ENCODE measurements at regions not wholly inside any gene's neighbourhood (a gene's known extent, or its start where the extent isn't known, plus 50 kb on each side); places are given as distances from the start of the nearest gene placed in this dataset.
A peak's percentile ranks its signal among the peaks of the same experiment; 100 is the strongest.

GRCh38 chr2:106982350-106982749, 96.4 kb upstream of the ST6GAL2 start:
- no peak for DNase-seq

GRCh38 chr2:106983305-106983704, 97.3 kb upstream of the ST6GAL2 start:
- DNase-seq = no peak

- no peak for DNase-seq
Observed at GRCh38 chr2:106988361-106988760, 102.4 kb upstream of the ST6GAL2 start.

GRCh38 chr2:106990297-106990696, 104.3 kb upstream of the ST6GAL2 start:
- no peak for DNase-seq

- DNase-seq = no peak
Observed at GRCh38 chr2:106991866-106992265, 105.9 kb upstream of the ST6GAL2 start.

GRCh38 chr2:106995556-106995955, 109.6 kb upstream of the ST6GAL2 start:
- no peak for DNase-seq

- DNase-seq = peak; percentile 69
Observed at GRCh38 chr2:106996171-106996769, 110.3 kb upstream of the ST6GAL2 start.

- no peak for DNase-seq
Observed at GRCh38 chr2:106997204-106997603, 111.2 kb upstream of the ST6GAL2 start.

- no peak for DNase-seq
Observed at GRCh38 chr2:107001062-107001461, 115.1 kb upstream of the ST6GAL2 start.

GRCh38 chr2:107001551-107001950, 115.6 kb upstream of the ST6GAL2 start:
- no peak for DNase-seq

- no peak for DNase-seq
Observed at GRCh38 chr2:107001964-107002696, 116.2 kb upstream of the ST6GAL2 start.

- no peak for DNase-seq
Observed at GRCh38 chr2:107002735-107003134, 116.8 kb upstream of the ST6GAL2 start.

GRCh38 chr2:107005853-107006252, 119.9 kb upstream of the ST6GAL2 start:
- DNase-seq = no peak

- DNase-seq = no peak
Observed at GRCh38 chr2:107006836-107007235, 120.9 kb upstream of the ST6GAL2 start.

- no peak for DNase-seq
Observed at GRCh38 chr2:107007927-107008326, 122.0 kb upstream of the ST6GAL2 start.

- DNase-seq = no peak
Observed at GRCh38 chr2:107008843-107009242, 122.9 kb upstream of the ST6GAL2 start.

GRCh38 chr2:107009275-107009674, 123.3 kb upstream of the ST6GAL2 start:
- DNase-seq = no peak

GRCh38 chr2:107012714-107013306, 126.8 kb upstream of the ST6GAL2 start:
- DNase-seq = no peak

GRCh38 chr2:107013884-107014283, 127.9 kb upstream of the ST6GAL2 start:
- no peak for DNase-seq

- peak; percentile 12 for DNase-seq
Observed at GRCh38 chr2:107018366-107018765, 132.4 kb upstream of the ST6GAL2 start.

GRCh38 chr2:107020392-107020791, 134.4 kb upstream of the ST6GAL2 start:
- DNase-seq = no peak

- DNase-seq = no peak
Observed at GRCh38 chr2:107024269-107024668, 138.3 kb upstream of the ST6GAL2 start.

- DNase-seq = no peak
Observed at GRCh38 chr2:107025291-107025857, 139.4 kb upstream of the ST6GAL2 start.

GRCh38 chr2:107025869-107026380, 140.0 kb upstream of the ST6GAL2 start:
- DNase-seq = no peak

All from NCI-H510A (cell line).